Endothelial cell (in vitro differentiated cells): ENCODE measurements at regions not wholly inside any gene's neighbourhood (a gene's known extent, or its start where the extent isn't known, plus 50 kb on each side); places are given as distances from the start of the nearest gene placed in this dataset.
"Not testable (repeated sequence)": the region's sequence is repeated elsewhere in the genome, so short reads cannot be mapped to it uniquely, and the experiment has no call there.

Experiments used
- DNase-seq: peaks from one replicate; pipeline ENCODE4 v3.0.0; 2021; ENCODE audit warnings: low spot score
- H3K27ac Mint-ChIP-seq: one replicate; pipeline ENCODE4 v1.8.0; 2021; ENCODE audit warnings: mixed read lengths, inconsistent platforms; ENCODE audit not compliant: unreplicated experiment
- H3K27me3 Mint-ChIP-seq: one replicate; pipeline ENCODE4 v1.8.0; 2021; ENCODE audit warnings: mild to moderate bottlenecking, moderate library complexity, mixed read lengths, inconsistent platforms; ENCODE audit not compliant: unreplicated experiment
- H3K36me3 Mint-ChIP-seq: one replicate; pipeline ENCODE4 v1.8.0; 2021; ENCODE audit warnings: mild to moderate bottlenecking, low read depth, mixed read lengths, inconsistent platforms; ENCODE audit not compliant: unreplicated experiment
- H3K4me1 Mint-ChIP-seq: one replicate; pipeline ENCODE4 v1.8.0; 2021; ENCODE audit warnings: mild to moderate bottlenecking, mixed read lengths, inconsistent platforms; ENCODE audit not compliant: unreplicated experiment
- H3K4me3 Mint-ChIP-seq: one replicate; pipeline ENCODE4 v1.8.0; 2021; ENCODE audit warnings: mild to moderate bottlenecking, mixed read lengths, inconsistent platforms; ENCODE audit not compliant: unreplicated experiment
- H3K9me3 Mint-ChIP-seq: one replicate; pipeline ENCODE4 v1.8.0; 2021; ENCODE audit warnings: mixed read lengths, inconsistent platforms; ENCODE audit not compliant: unreplicated experiment
- CTCF ChIP-seq: fragments of 200-600 bp; sonication (generic); IDR thresholded peaks from one replicate; pipeline ENCODE4 v1.5.0; 2021; ENCODE audit warnings: antibody characterized with exemption; ENCODE audit not compliant: unreplicated experiment

DNA sequence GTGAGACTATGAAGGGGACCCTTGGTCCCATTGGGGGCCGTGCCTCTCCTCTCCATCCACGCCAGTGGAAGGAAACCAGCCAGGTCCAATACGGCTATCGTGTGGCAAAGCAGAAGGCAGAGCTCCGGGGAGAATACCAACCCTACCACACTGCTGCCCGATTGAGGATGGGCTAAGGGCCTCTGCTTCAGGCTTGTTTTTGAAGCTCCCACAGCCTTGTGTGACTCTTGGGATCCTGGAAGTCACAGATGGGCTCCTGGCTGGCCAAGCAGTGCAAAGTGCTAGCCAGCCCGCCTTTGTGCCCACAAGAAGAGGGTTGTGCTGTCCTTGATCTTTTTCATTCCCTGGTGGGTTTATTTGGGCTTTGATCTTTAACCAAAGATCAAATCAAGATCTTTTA, 70.6 kb upstream of the ID2 start:
- Mint-ChIP-seq H3K27ac (no peak overlapping the region), H3K4me1 (no peaks in the 10 kb centered on the region), H3K27me3 (peaks cover 5% of the 10 kb centered on the region), H3K36me3 (no peaks in the 10 kb centered on the region), H3K4me3 (no peak overlapping the region), H3K9me3 (peaks cover 9% of the 10 kb centered on the region)
- no peak for DNase-seq
- no peak for TF ChIP-seq CTCF

- Mint-ChIP-seq H3K4me1 (no peaks in the 10 kb centered on the region), H3K4me3 (no peak overlapping the region), H3K27ac (no peak overlapping the region), H3K9me3 (peaks cover 9% of the 10 kb centered on the region), H3K36me3 (no peaks in the 10 kb centered on the region), H3K27me3 (peaks cover 5% of the 10 kb centered on the region)
- DNase-seq, result no peak
- TF ChIP-seq CTCF, result no peak
These were observed 70.2 kb upstream of the ID2 start for GRCh38 chr2:8611700-8612099.

DNA sequence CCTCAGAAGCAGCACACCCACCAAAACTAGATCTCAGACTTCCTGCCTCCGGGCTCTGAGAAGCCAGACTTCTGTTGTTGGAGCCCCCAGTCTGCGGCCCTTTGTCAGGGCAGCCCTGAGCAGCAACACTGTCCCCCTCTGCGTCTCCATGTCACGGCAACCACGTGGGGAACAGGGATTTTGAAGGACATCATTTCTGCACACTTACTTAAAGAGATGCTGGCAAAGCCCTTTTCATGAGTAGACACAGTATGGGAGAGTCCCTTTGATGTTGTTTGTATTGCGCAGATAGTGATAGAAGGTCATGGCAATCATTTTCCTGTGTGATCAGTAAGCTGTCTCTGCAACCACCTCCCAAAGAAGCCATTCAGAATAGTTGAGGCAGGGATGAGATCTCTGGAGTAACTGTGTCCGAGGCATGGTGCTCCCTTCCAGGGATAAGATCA, 69.1 kb upstream of the ID2 start:
- TF ChIP-seq CTCF, result no peak
- no peak for DNase-seq
- H3K27me3 Mint-ChIP-seq, result peaks cover 5% of the 10 kb centered on the region
- no peaks in the 10 kb centered on the region for H3K4me1 Mint-ChIP-seq
- H3K36me3 Mint-ChIP-seq, result no peaks in the 10 kb centered on the region
- H3K27ac Mint-ChIP-seq, result no peak overlapping the region
- peaks cover 9% of the 10 kb centered on the region for H3K9me3 Mint-ChIP-seq
- H3K4me3 Mint-ChIP-seq, result no peak overlapping the region

- not testable (repeated sequence) for H3K9me3 Mint-ChIP-seq, H3K4me3 Mint-ChIP-seq, H3K36me3 Mint-ChIP-seq, H3K27me3 Mint-ChIP-seq, DNase-seq, H3K4me1 Mint-ChIP-seq, H3K27ac Mint-ChIP-seq
These were observed 68.5 kb upstream of the ID2 start for GRCh38 chr2:8613207-8613999.

GRCh38 chr2:8614646-8615045, 67.2 kb upstream of the ID2 start:
- no peak overlapping the region for H3K27ac Mint-ChIP-seq
- H3K36me3 Mint-ChIP-seq, result no peaks in the 10 kb centered on the region
- peaks cover 9% of the 10 kb centered on the region for H3K9me3 Mint-ChIP-seq
- peaks cover 6% of the 10 kb centered on the region for H3K27me3 Mint-ChIP-seq
- no peak overlapping the region for H3K4me3 Mint-ChIP-seq
- no peaks in the 10 kb centered on the region for H3K4me1 Mint-ChIP-seq
- DNase-seq, result no peak
- TF ChIP-seq CTCF, result no peak
